CD14-positive monocyte (primary cell): ENCODE measurements at regions not wholly inside any gene's neighbourhood (a gene's known extent, or its start where the extent isn't known, plus 50 kb on each side); places are given as distances from the start of the nearest gene placed in this dataset.

Experiments used
- DNase-seq, 3 donors: peaks; one replicate each; pipeline ENCODE4 v3.0.0-alpha.2; 2011 to 2022
- H2AFZ ChIP-seq: 2 replicates; pipeline ENCODE4 v1.6.0; 2012; ENCODE audit warnings: mild to moderate bottlenecking, low read depth, low read length, inconsistent platforms; ENCODE audit not compliant: insufficient read depth, poor library complexity, severe bottlenecking
- H3K27ac ChIP-seq, 2 donors: 1 replicate in 1 of 2; 2 replicates in 1 of 2; pipeline ENCODE4 v1.5.1; 2012 to 2013; ENCODE audit warnings: low read length in 2 of 2, control low read depth in 1 of 2, inconsistent platforms in 1 of 2, low read depth in 1 of 2, mild to moderate bottlenecking in 1 of 2
- H3K27me3 ChIP-seq, 2 donors: one replicate each; pipeline versions ENCODE4 v1.6.0 to v1.6.1; 2011 to 2013; ENCODE audit warnings: low read length in 2 of 2; ENCODE audit not compliant: control insufficient read depth in 2 of 2, insufficient read depth in 2 of 2
- H3K36me3 ChIP-seq, 2 donors: replicated peaks in 1 of 2; 1 replicate in 1 of 2; 2 replicates in 1 of 2; pipeline versions ENCODE4 v1.5.1 to v1.6.1; 2012 to 2013; ENCODE audit warnings: low read length in 2 of 2, control low read depth in 1 of 2, inconsistent platforms in 1 of 2, mild to moderate bottlenecking in 1 of 2; ENCODE audit not compliant: insufficient read depth in 2 of 2, control insufficient read depth in 1 of 2
- H3K4me1 ChIP-seq, 2 donors: 1 replicate in 1 of 2; 2 replicates in 1 of 2; pipeline versions ENCODE4 v1.5.1 to v1.6.1; 2012 to 2013; ENCODE audit warnings: low read length in 2 of 2, control low read depth in 1 of 2, inconsistent platforms in 1 of 2, mild to moderate bottlenecking in 1 of 2, moderate library complexity in 1 of 2; ENCODE audit not compliant: insufficient read depth in 2 of 2, control insufficient read depth in 1 of 2
- H3K4me2 ChIP-seq: replicated peaks from 2 replicates; pipeline ENCODE3; 2012; ENCODE audit warnings: low read length, moderate library complexity, mild to moderate bottlenecking; ENCODE audit not compliant: poor library complexity, severe bottlenecking; ENCODE audit errors: extremely low read depth
- H3K4me3 ChIP-seq, 3 experiments: fragments of 200-600 bp in 1 of 3; sonication (generic) in 1 of 3; replicated peaks in 1 of 3; 1 replicate in 2 of 3; 2 replicates in 1 of 3; pipeline ENCODE4 v1.5.1; 2011 to 2013; ENCODE audit warnings: low read length in 3 of 3, mild to moderate bottlenecking in 3 of 3, control low read depth in 2 of 3, low read depth in 2 of 3, inconsistent platforms in 1 of 3, moderate library complexity in 1 of 3
- H3K79me2 ChIP-seq: 2 replicates; pipeline ENCODE4 v1.6.0; 2012; ENCODE audit warnings: mild to moderate bottlenecking, control low read depth, inconsistent platforms, low read length, moderate library complexity; ENCODE audit not compliant: insufficient read depth
- H3K9ac ChIP-seq: 2 replicates; pipeline ENCODE4 v1.6.0; 2017; ENCODE audit warnings: low read length, mild to moderate bottlenecking; ENCODE audit not compliant: insufficient read depth, poor library complexity, severe bottlenecking
- H3K9me3 ChIP-seq, 2 donors: replicated peaks in 1 of 2; 1 replicate in 1 of 2; 2 replicates in 1 of 2; pipeline versions ENCODE4 v1.5.1 to v1.6.1; 2012 to 2013; ENCODE audit warnings: low read length in 2 of 2, control low read depth in 1 of 2; ENCODE audit not compliant: control insufficient read depth in 1 of 2, insufficient read depth in 1 of 2
- H4K20me1 ChIP-seq: 2 replicates; pipeline ENCODE4 v1.6.0; 2012; ENCODE audit warnings: mild to moderate bottlenecking, low read length, control low read depth, moderate library complexity; ENCODE audit not compliant: insufficient read depth
- H3K27ac Mint-ChIP-seq, 7 donors: one replicate each; pipeline ENCODE4 v1.8.0; 2020; ENCODE audit warnings: mild to moderate bottlenecking in 7 of 7, mixed read lengths in 7 of 7, moderate library complexity in 6 of 7, inconsistent platforms in 2 of 7
- H3K27me3 Mint-ChIP-seq, 3 donors: one replicate each; pipeline ENCODE4 v1.8.0; 2021 to 2022; ENCODE audit warnings: low read depth in 3 of 3, mild to moderate bottlenecking in 3 of 3, mixed read lengths in 3 of 3, moderate library complexity in 3 of 3, inconsistent platforms in 1 of 3
- H3K36me3 Mint-ChIP-seq, 2 donors: one replicate each; pipeline ENCODE4 v1.8.0; 2020; ENCODE audit warnings: mixed read lengths in 2 of 2, inconsistent platforms in 1 of 2, mild to moderate bottlenecking in 1 of 2
- H3K4me1 Mint-ChIP-seq: one replicate; pipeline ENCODE4 v1.8.0; 2020; ENCODE audit warnings: mild to moderate bottlenecking, mixed read lengths
- H3K4me3 Mint-ChIP-seq, 2 donors: one replicate each; pipeline ENCODE4 v1.8.0; 2020; ENCODE audit warnings: mild to moderate bottlenecking in 2 of 2, mixed read lengths in 2 of 2, moderate library complexity in 1 of 2
- H3K9me3 Mint-ChIP-seq, 7 donors: one replicate each; pipeline ENCODE4 v1.8.0; 2020 to 2022; ENCODE audit warnings: mixed read lengths in 7 of 7, mild to moderate bottlenecking in 6 of 7, moderate library complexity in 6 of 7, inconsistent platforms in 2 of 7
- CTCF ChIP-seq: fragments of 200-600 bp; IDR thresholded peaks from one replicate; pipeline ENCODE4 v1.8.0; 2022; ENCODE audit warnings: antibody characterized with exemption, mild to moderate bottlenecking
- WGBS: methylation state at CpG from one replicate; pipeline ENCODE4 v1.1.5; 2013; ENCODE audit warnings: missing lambda C conversion rate; ENCODE audit not compliant: insufficient coverage; 5-methylcytosine and 5-hydroxymethylcytosine counted together
- intact Hi-C, 2 donors: fragments of 100-400 bp; cut with micrococcal nuclease; formaldehyde crosslinking; loops; one replicate each; pipeline versions ENCODE4 v1.15.0 to v1.15.1; 2023

- Histone ChIP-seq H2AFZ (no peak overlapping the region), H3K4me1 (no peaks in the 10 kb centered on the region), H4K20me1 (no peaks in the 10 kb centered on the region), H3K9me3 (no peaks in the 10 kb centered on the region), H3K4me3 (no peak overlapping the region), H3K79me2 (no peaks in the 10 kb centered on the region), H3K27ac (no peak overlapping the region), H3K36me3 (no peaks in the 10 kb centered on the region), H3K4me2 (no peak overlapping the region), H3K27me3 (no peaks in the 10 kb centered on the region), H3K9ac (no peak overlapping the region)
- Mint-ChIP-seq H3K4me3 (no peak overlapping the region), H3K27me3 (peaks cover 0 to 3% (median 0%) of the 10 kb centered on the region in 3 donors), H3K9me3 (no peaks in the 10 kb centered on the region), H3K36me3 (no peaks in the 10 kb centered on the region), H3K4me1 (no peaks in the 10 kb centered on the region), H3K27ac (no peak overlapping the region)
- TF ChIP-seq CTCF, result no peak
- WGBS, result 97% methylated on average over 23 of the region's 23 CpGs
- no peak for DNase-seq
- intact Hi-C loops, result no loop called here
Measured at GRCh38 chr15:62697636-62698035, 344.9 kb upstream of the TPM1 start.

- H3K9ac ChIP-seq, result no peak overlapping the region
- H3K4me1 ChIP-seq, result no peaks in the 10 kb centered on the region
- Mint-ChIP-seq H3K4me3 (no peak overlapping the region), H3K36me3 (no peaks in the 10 kb centered on the region), H3K27ac (no peak overlapping the region), H3K4me1 (no peaks in the 10 kb centered on the region), H3K9me3 (no peaks in the 10 kb centered on the region), H3K27me3 (peaks cover 0 to 3% (median 0%) of the 10 kb centered on the region in 3 donors)
- 92% methylated on average over 8 of the region's 8 CpGs for WGBS
- intact Hi-C loops, result no loop called here
- H3K27ac ChIP-seq, result no peak overlapping the region
- no peak overlapping the region for H2AFZ ChIP-seq
- H3K4me2 ChIP-seq, result no peak overlapping the region
- no peak for DNase-seq
- H3K9me3 ChIP-seq, result no peaks in the 10 kb centered on the region
- TF ChIP-seq CTCF, result no peak
- no peaks in the 10 kb centered on the region for H3K27me3 ChIP-seq
- no peaks in the 10 kb centered on the region for H4K20me1 ChIP-seq
- no peaks in the 10 kb centered on the region for H3K79me2 ChIP-seq
- no peak overlapping the region for H3K4me3 ChIP-seq
- H3K36me3 ChIP-seq, result no peaks in the 10 kb centered on the region
Measured at GRCh38 chr15:62698646-62699045, 343.9 kb upstream of the TPM1 start.
